UCSD-AML1 (cell line): ENCODE measurements at regions not wholly inside any gene's neighbourhood (a gene's known extent, or its start where the extent isn't known, plus 50 kb on each side); places are given as distances from the start of the nearest gene placed in this dataset.

Experiments used
- DNase-seq: peaks from one replicate; lab custom pipeline; 2025; ENCODE audit not compliant: unreplicated experiment; lab: John Stamatoyannopoulos, UW

- no peak for DNase-seq
Observed at GRCh38 chr2:60652832-60653340, 99.4 kb upstream of the BCL11A start.

GRCh38 chr2:60657673-60658072 lies 98.4 kb upstream of the PAPOLG start:
- DNase-seq = no peak

- DNase-seq = no peak
Observed at GRCh38 chr2:60659026-60659425, 97.0 kb upstream of the PAPOLG start.

- no peak for DNase-seq
Observed at GRCh38 chr2:60661073-60661738, 94.9 kb upstream of the PAPOLG start.

- DNase-seq = no peak
Observed at GRCh38 chr2:60662781-60663180, 93.3 kb upstream of the PAPOLG start.

- no peak for DNase-seq
Observed at GRCh38 chr2:60671966-60672365, 84.1 kb upstream of the PAPOLG start.

- peak; percentile 87 for DNase-seq
Observed at GRCh38 chr2:60674524-60675165, 81.4 kb upstream of the PAPOLG start.

GRCh38 chr2:60675301-60675700 lies 80.8 kb upstream of the PAPOLG start:
- DNase-seq = no peak

- peak; percentile 52 for DNase-seq
Observed at GRCh38 chr2:60676706-60677330, 79.2 kb upstream of the PAPOLG start.

GRCh38 chr2:60677356-60677755 lies 78.7 kb upstream of the PAPOLG start:
- DNase-seq = no peak

GRCh38 chr2:60678551-60678950 lies 77.5 kb upstream of the PAPOLG start:
- no peak for DNase-seq

GRCh38 chr2:60679036-60679780 lies 76.9 kb upstream of the PAPOLG start:
- no peak for DNase-seq

GRCh38 chr2:60693551-60693950 lies 62.5 kb upstream of the PAPOLG start:
- no peak for DNase-seq

GRCh38 chr2:60695793-60696192 lies 60.3 kb upstream of the PAPOLG start:
- DNase-seq = no peak

GRCh38 chr2:60699617-60700016 lies 56.5 kb upstream of the PAPOLG start:
- DNase-seq = no peak

- no peak for DNase-seq
Observed at GRCh38 chr2:60706021-60706420, 50.0 kb upstream of the PAPOLG start.
